Astrocyte (in vitro differentiated cells and primary cell): ENCODE measurements at regions not wholly inside any gene's neighbourhood (a gene's known extent, or its start where the extent isn't known, plus 50 kb on each side); places are given as distances from the start of the nearest gene placed in this dataset.
"Not testable (repeated sequence)": the region's sequence is repeated elsewhere in the genome, so short reads cannot be mapped to it uniquely, and the experiment has no call there.

ENCODE experiments used
- DNase-seq: peaks from one replicate; pipeline ENCODE4 v3.0.0-alpha.2; 2010; ENCODE audit warnings: low read depth
- FAIRE-seq: peaks from 2 replicates; lab custom pipeline; 2011; peaks lifted over from hg19 to GRCh38; lab: Jason Lieb, UNC
- H2AFZ ChIP-seq: 2 replicates; pipeline ENCODE4 v1.6.0; 2012; ENCODE audit warnings: low read depth, low read length, inconsistent platforms
- H3K27ac ChIP-seq: 2 replicates; pipeline ENCODE4 v1.5.1; 2011; ENCODE audit warnings: low read depth, low read length, inconsistent platforms
- H3K27me3 ChIP-seq: 2 replicates; pipeline ENCODE4 v1.6.0; 2011; ENCODE audit warnings: low read length, inconsistent platforms; ENCODE audit not compliant: insufficient read depth
- H3K36me3 ChIP-seq: 2 replicates; pipeline ENCODE4 v1.5.1; 2011; ENCODE audit warnings: low read length, inconsistent platforms; ENCODE audit not compliant: insufficient read depth
- H3K4me1 ChIP-seq: 2 replicates; pipeline ENCODE4 v1.5.1; 2011; ENCODE audit warnings: low read length, inconsistent platforms; ENCODE audit not compliant: insufficient read depth
- H3K4me2 ChIP-seq: 2 replicates; pipeline ENCODE4 v1.6.0; 2012; ENCODE audit warnings: low read length, inconsistent platforms
- H3K4me3 ChIP-seq: 2 replicates; pipeline ENCODE4 v1.5.1; 2011; ENCODE audit warnings: low read depth, mild to moderate bottlenecking, low read length, inconsistent platforms; ENCODE audit not compliant: insufficient read depth
- H3K79me2 ChIP-seq: 2 replicates; pipeline ENCODE4 v1.6.0; 2012; ENCODE audit warnings: mild to moderate bottlenecking, low read length, inconsistent platforms; ENCODE audit not compliant: insufficient read depth
- H3K9ac ChIP-seq: 2 replicates; pipeline ENCODE4 v1.6.0; 2012; ENCODE audit warnings: mild to moderate bottlenecking, low read length, inconsistent platforms
- H3K9me3 ChIP-seq: 2 replicates; pipeline ENCODE4 v1.5.1; 2012; ENCODE audit warnings: low read depth, mild to moderate bottlenecking, low read length, inconsistent platforms; ENCODE audit not compliant: insufficient read depth
- H4K20me1 ChIP-seq: 2 replicates; pipeline ENCODE4 v1.6.0; 2012; ENCODE audit warnings: low read length, inconsistent platforms; ENCODE audit not compliant: insufficient read depth
- H3K27ac Mint-ChIP-seq: one replicate; pipeline ENCODE4 v1.8.0; 2021; ENCODE audit warnings: mild to moderate bottlenecking, mixed read lengths; ENCODE audit not compliant: unreplicated experiment
- H3K27me3 Mint-ChIP-seq: one replicate; pipeline ENCODE4 v1.8.0; 2021; ENCODE audit warnings: low read depth, mixed read lengths; ENCODE audit not compliant: unreplicated experiment
- H3K36me3 Mint-ChIP-seq: one replicate; pipeline ENCODE4 v1.8.0; 2021; ENCODE audit warnings: low read depth, mixed read lengths; ENCODE audit not compliant: unreplicated experiment
- H3K4me1 Mint-ChIP-seq: one replicate; pipeline ENCODE4 v1.8.0; 2021; ENCODE audit warnings: low read depth, mixed read lengths; ENCODE audit not compliant: unreplicated experiment
- H3K4me3 Mint-ChIP-seq: one replicate; pipeline ENCODE4 v1.8.0; 2021; ENCODE audit warnings: mild to moderate bottlenecking, moderate library complexity, mixed read lengths; ENCODE audit not compliant: unreplicated experiment
- H3K9me3 Mint-ChIP-seq: one replicate; pipeline ENCODE4 v1.8.0; 2021; ENCODE audit warnings: mild to moderate bottlenecking, mixed read lengths; ENCODE audit not compliant: unreplicated experiment
- EZH2 ChIP-seq: IDR thresholded peaks from 2 replicates; pipeline ENCODE4 v1.6.1; 2012; ENCODE audit warnings: mild to moderate bottlenecking, low read length, inconsistent platforms; ENCODE audit not compliant: insufficient read depth
- TF ChIP-seq, protein P1 (sequence below): IDR thresholded peaks from 2 replicates; pipeline ENCODE4 v1.5.1; 2011; ENCODE audit warnings: low read depth, mild to moderate bottlenecking, inconsistent platforms, low read length, moderate library complexity; ENCODE audit not compliant: insufficient read depth

- no peak overlapping the region for H3K27ac ChIP-seq
- no peaks in the 10 kb centered on the region for H4K20me1 ChIP-seq
- DNase-seq (no peak), FAIRE-seq (no peak)
- Mint-ChIP-seq H3K36me3 (no peaks in the 10 kb centered on the region), H3K9me3 (peaks cover 2% of the 10 kb centered on the region), H3K4me3 (no peak overlapping the region), H3K27ac (no peak overlapping the region), H3K4me1 (peaks cover 10% of the 10 kb centered on the region), H3K27me3 (peaks cover 13% of the 10 kb centered on the region)
- no peaks in the 10 kb centered on the region for H3K9me3 ChIP-seq
- no peak for TF ChIP-seq EZH2
- TF ChIP-seq, protein P1, sequence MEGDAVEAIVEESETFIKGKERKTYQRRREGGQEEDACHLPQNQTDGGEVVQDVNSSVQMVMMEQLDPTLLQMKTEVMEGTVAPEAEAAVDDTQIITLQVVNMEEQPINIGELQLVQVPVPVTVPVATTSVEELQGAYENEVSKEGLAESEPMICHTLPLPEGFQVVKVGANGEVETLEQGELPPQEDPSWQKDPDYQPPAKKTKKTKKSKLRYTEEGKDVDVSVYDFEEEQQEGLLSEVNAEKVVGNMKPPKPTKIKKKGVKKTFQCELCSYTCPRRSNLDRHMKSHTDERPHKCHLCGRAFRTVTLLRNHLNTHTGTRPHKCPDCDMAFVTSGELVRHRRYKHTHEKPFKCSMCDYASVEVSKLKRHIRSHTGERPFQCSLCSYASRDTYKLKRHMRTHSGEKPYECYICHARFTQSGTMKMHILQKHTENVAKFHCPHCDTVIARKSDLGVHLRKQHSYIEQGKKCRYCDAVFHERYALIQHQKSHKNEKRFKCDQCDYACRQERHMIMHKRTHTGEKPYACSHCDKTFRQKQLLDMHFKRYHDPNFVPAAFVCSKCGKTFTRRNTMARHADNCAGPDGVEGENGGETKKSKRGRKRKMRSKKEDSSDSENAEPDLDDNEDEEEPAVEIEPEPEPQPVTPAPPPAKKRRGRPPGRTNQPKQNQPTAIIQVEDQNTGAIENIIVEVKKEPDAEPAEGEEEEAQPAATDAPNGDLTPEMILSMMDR = no peak
- no peaks in the 10 kb centered on the region for H3K36me3 ChIP-seq
- no peak overlapping the region for H3K9ac ChIP-seq
- no peak overlapping the region for H3K4me2 ChIP-seq
- H3K27me3 ChIP-seq = peaks cover 4% of the 10 kb centered on the region
- H3K79me2 ChIP-seq = no peaks in the 10 kb centered on the region
- H2AFZ ChIP-seq = no peak overlapping the region
- no peak overlapping the region for H3K4me3 ChIP-seq
- no peaks in the 10 kb centered on the region for H3K4me1 ChIP-seq
Measured at GRCh38 chr1:228944296-228944695, 209.0 kb downstream of the RHOU start.

- no peak overlapping the region for H2AFZ ChIP-seq
- H4K20me1 ChIP-seq = no peaks in the 10 kb centered on the region
- TF ChIP-seq EZH2 = no peak
- no peaks in the 10 kb centered on the region for H3K36me3 Mint-ChIP-seq
- peaks cover 10% of the 10 kb centered on the region for H3K4me1 Mint-ChIP-seq
- H3K27me3 ChIP-seq = peaks cover 4% of the 10 kb centered on the region
- H3K4me2 ChIP-seq = no peak overlapping the region
- no peak overlapping the region for H3K27ac ChIP-seq
- no peak overlapping the region for H3K27ac Mint-ChIP-seq
- H3K36me3 ChIP-seq = no peaks in the 10 kb centered on the region
- H3K4me3 Mint-ChIP-seq = no peak overlapping the region
- H3K79me2 ChIP-seq = no peaks in the 10 kb centered on the region
- DNase-seq = peak; percentile 23
- H3K9me3 Mint-ChIP-seq = peaks cover 2% of the 10 kb centered on the region
- H3K4me1 ChIP-seq = no peaks in the 10 kb centered on the region
- no peak for FAIRE-seq
- H3K27me3 Mint-ChIP-seq = peaks cover 10% of the 10 kb centered on the region
- H3K9ac ChIP-seq = no peak overlapping the region
- H3K9me3 ChIP-seq = no peaks in the 10 kb centered on the region
- no peak overlapping the region for H3K4me3 ChIP-seq
Measured at GRCh38 chr1:228944935-228945371, 209.7 kb downstream of the RHOU start.

- Histone ChIP-seq H3K4me3 (no peak overlapping the region), H4K20me1 (no peaks in the 10 kb centered on the region), H3K79me2 (no peaks in the 10 kb centered on the region), H3K4me2 (no peak overlapping the region), H3K9ac (no peak overlapping the region), H3K27ac (no peak overlapping the region), H3K27me3 (peaks cover 4% of the 10 kb centered on the region), H2AFZ (no peak overlapping the region), H3K9me3 (no peaks in the 10 kb centered on the region), H3K36me3 (no peaks in the 10 kb centered on the region), H3K4me1 (no peaks in the 10 kb centered on the region)
- no peak overlapping the region for H3K27ac Mint-ChIP-seq
- FAIRE-seq (no peak), DNase-seq (no peak)
- TF ChIP-seq, protein P1 = no peak
- TF ChIP-seq EZH2 = no peak
- no peak overlapping the region for H3K4me3 Mint-ChIP-seq
- H3K9me3 Mint-ChIP-seq = peaks cover 2% of the 10 kb centered on the region
- H3K36me3 Mint-ChIP-seq = no peaks in the 10 kb centered on the region
- H3K4me1 Mint-ChIP-seq = peaks cover 10% of the 10 kb centered on the region
- H3K27me3 Mint-ChIP-seq = peaks cover 6% of the 10 kb centered on the region
Measured at GRCh38 chr1:228945885-228946284, 210.6 kb downstream of the RHOU start.

- not testable (repeated sequence) for H4K20me1 ChIP-seq, H3K4me2 ChIP-seq, H3K36me3 Mint-ChIP-seq, H3K4me1 Mint-ChIP-seq, DNase-seq, H3K4me1 ChIP-seq, H2AFZ ChIP-seq, H3K27ac ChIP-seq, H3K27ac Mint-ChIP-seq, H3K27me3 ChIP-seq, H3K9ac ChIP-seq, H3K36me3 ChIP-seq, H3K27me3 Mint-ChIP-seq, H3K79me2 ChIP-seq, H3K9me3 ChIP-seq, H3K4me3 ChIP-seq, FAIRE-seq, H3K9me3 Mint-ChIP-seq, H3K4me3 Mint-ChIP-seq
Measured at GRCh38 chr1:228949617-228950016, 214.3 kb downstream of the RHOU start.
